HFFc6 (cell line): ENCODE measurements at regions not wholly inside any gene's neighbourhood (a gene's known extent, or its start where the extent isn't known, plus 50 kb on each side); places are given as distances from the start of the nearest gene placed in this dataset.

Experiments used
- DNase-seq: peaks from one replicate; pipeline ENCODE4 v3.0.0-alpha.2; 2018
- H3K27ac Mint-ChIP-seq: 2 replicates; pipeline ENCODE4 v1.8.0; 2020; ENCODE audit warnings: mild to moderate bottlenecking, mixed read lengths
- H3K27me3 Mint-ChIP-seq: 2 replicates; pipeline ENCODE4 v1.8.0; 2021; ENCODE audit warnings: mild to moderate bottlenecking, moderate library complexity, mixed read lengths; ENCODE audit not compliant: insufficient read depth
- H3K36me3 Mint-ChIP-seq: 2 replicates; pipeline ENCODE4 v1.8.0; 2021; ENCODE audit warnings: low read depth, mixed read lengths
- H3K4me1 Mint-ChIP-seq: 2 replicates; pipeline ENCODE4 v1.8.0; 2020; ENCODE audit warnings: low read depth, mixed read lengths
- H3K4me3 Mint-ChIP-seq: 2 replicates; pipeline ENCODE4 v1.8.0; 2020; ENCODE audit warnings: mild to moderate bottlenecking, moderate library complexity, mixed read lengths
- H3K9me3 Mint-ChIP-seq: 2 replicates; pipeline ENCODE4 v1.8.0; 2020; ENCODE audit warnings: mild to moderate bottlenecking, mixed read lengths
- CTCF ChIP-seq: fragments of 200-600 bp; sonication (generic); IDR thresholded peaks from 2 replicates; pipeline ENCODE4 v1.5.0; 2021; ENCODE audit warnings: antibody characterized with exemption, mild to moderate bottlenecking

- no peak overlapping the region for H3K27ac Mint-ChIP-seq
- no peak for TF ChIP-seq CTCF
- peaks cover 58% of the 10 kb centered on the region for H3K4me1 Mint-ChIP-seq
- no peaks in the 10 kb centered on the region for H3K36me3 Mint-ChIP-seq
- H3K4me3 Mint-ChIP-seq = no peak overlapping the region
- peaks cover 1% of the 10 kb centered on the region; the same call in 1 of the 2 replicates for H3K27me3 Mint-ChIP-seq
- DNase-seq = no peak
- H3K9me3 Mint-ChIP-seq = no peaks in the 10 kb centered on the region
These were observed 207.0 kb downstream of the ANKRD60 start for GRCh38 chr20:58021481-58021880.

GRCh38 chr20:58020656-58021454 lies 207.6 kb downstream of the ANKRD60 start:
- no peak for DNase-seq
- no peak for TF ChIP-seq CTCF
- H3K4me1 Mint-ChIP-seq = peaks cover 61% of the 10 kb centered on the region
- H3K27ac Mint-ChIP-seq = no peak overlapping the region
- peaks cover 1% of the 10 kb centered on the region; the same call in 1 of the 2 replicates for H3K27me3 Mint-ChIP-seq
- H3K9me3 Mint-ChIP-seq = peaks cover under 1% of the 10 kb centered on the region; the same call in 1 of the 2 replicates
- no peak overlapping the region for H3K4me3 Mint-ChIP-seq
- H3K36me3 Mint-ChIP-seq = peaks cover under 1% of the 10 kb centered on the region; the same call in 1 of the 2 replicates

- H3K36me3 Mint-ChIP-seq = peaks cover 5% of the 10 kb centered on the region; the same call in 1 of the 2 replicates
- no peaks in the 10 kb centered on the region; the same call in 1 of the 2 replicates for H3K27me3 Mint-ChIP-seq
- H3K4me3 Mint-ChIP-seq = no peak overlapping the region; the same call in 1 of the 2 replicates
- peaks cover 61% of the 10 kb centered on the region for H3K4me1 Mint-ChIP-seq
- peaks cover 4% of the 10 kb centered on the region; the same call in 1 of the 2 replicates for H3K9me3 Mint-ChIP-seq
- no peak for TF ChIP-seq CTCF
- no peak for DNase-seq
- peak overlapping the region; percentile 50; the same call in 1 of the 2 replicates for H3K27ac Mint-ChIP-seq
These were observed 208.4 kb downstream of the ANKRD60 start for GRCh38 chr20:58019850-58020625.

- peaks cover 5% of the 10 kb centered on the region; the same call in 1 of the 2 replicates for H3K36me3 Mint-ChIP-seq
- peak overlapping the region; percentile 7; the same call in 1 of the 2 replicates for H3K4me3 Mint-ChIP-seq
- peak overlapping the region; percentile 84 for H3K27ac Mint-ChIP-seq
- H3K4me1 Mint-ChIP-seq = peaks cover 69% of the 10 kb centered on the region
- H3K27me3 Mint-ChIP-seq = no peaks in the 10 kb centered on the region; the same call in 1 of the 2 replicates
- DNase-seq = peak; percentile 88
- H3K9me3 Mint-ChIP-seq = peaks cover 4% of the 10 kb centered on the region; the same call in 1 of the 2 replicates
- TF ChIP-seq CTCF = no peak
These were observed 209.2 kb downstream of the ANKRD60 start for GRCh38 chr20:58019027-58019849.

- peaks cover 4% of the 10 kb centered on the region; the same call in 1 of the 2 replicates for H3K9me3 Mint-ChIP-seq
- peaks cover 72% of the 10 kb centered on the region for H3K4me1 Mint-ChIP-seq
These were observed 209.9 kb downstream of the ANKRD60 start for GRCh38 chr20:58018590-58018989.

More at GRCh38 chr20:58018590-58018989, 209.9 kb downstream of the ANKRD60 start:
- Mint-ChIP-seq H3K27me3 (no peaks in the 10 kb centered on the region; the same call in 1 of the 2 replicates), H3K4me3 (peak overlapping the region; percentile 7; the same call in 1 of the 2 replicates), H3K36me3 (peaks cover 5% of the 10 kb centered on the region; the same call in 1 of the 2 replicates), H3K27ac (peak overlapping the region; percentile 84)
- no peak for TF ChIP-seq CTCF
- no peak for DNase-seq
